ENCODE measurements at regions not wholly inside any gene's neighbourhood (a gene's known extent, or its start where the extent isn't known, plus 50 kb on each side); places are given as distances from the start of the nearest gene placed in this dataset.

DNA sequence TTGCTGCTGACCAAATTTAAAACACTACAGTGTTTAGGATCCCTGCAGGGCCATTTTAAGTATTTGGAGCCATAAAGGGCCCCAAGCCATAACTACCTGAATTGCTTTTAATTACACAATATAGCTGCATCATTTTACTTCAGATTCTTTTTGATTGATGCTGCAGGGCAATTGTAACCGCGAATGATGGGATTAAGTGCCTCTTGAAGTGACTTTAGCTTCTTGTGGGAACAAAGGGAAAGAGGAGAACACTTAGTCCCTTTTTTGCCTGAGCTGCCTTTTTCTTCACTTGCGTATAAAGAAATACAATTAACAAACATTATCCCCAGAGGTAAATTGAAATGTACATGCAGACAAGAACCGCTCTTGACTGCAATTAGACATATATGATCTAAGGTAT, 228.5 kb downstream of the ZIC5 start:
- TF ChIP-seq, protein P1, sequence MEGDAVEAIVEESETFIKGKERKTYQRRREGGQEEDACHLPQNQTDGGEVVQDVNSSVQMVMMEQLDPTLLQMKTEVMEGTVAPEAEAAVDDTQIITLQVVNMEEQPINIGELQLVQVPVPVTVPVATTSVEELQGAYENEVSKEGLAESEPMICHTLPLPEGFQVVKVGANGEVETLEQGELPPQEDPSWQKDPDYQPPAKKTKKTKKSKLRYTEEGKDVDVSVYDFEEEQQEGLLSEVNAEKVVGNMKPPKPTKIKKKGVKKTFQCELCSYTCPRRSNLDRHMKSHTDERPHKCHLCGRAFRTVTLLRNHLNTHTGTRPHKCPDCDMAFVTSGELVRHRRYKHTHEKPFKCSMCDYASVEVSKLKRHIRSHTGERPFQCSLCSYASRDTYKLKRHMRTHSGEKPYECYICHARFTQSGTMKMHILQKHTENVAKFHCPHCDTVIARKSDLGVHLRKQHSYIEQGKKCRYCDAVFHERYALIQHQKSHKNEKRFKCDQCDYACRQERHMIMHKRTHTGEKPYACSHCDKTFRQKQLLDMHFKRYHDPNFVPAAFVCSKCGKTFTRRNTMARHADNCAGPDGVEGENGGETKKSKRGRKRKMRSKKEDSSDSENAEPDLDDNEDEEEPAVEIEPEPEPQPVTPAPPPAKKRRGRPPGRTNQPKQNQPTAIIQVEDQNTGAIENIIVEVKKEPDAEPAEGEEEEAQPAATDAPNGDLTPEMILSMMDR (IDR thresholded peaks at IDR 0.05), result no peak
- no peak for TF ChIP-seq POLR2A (IDR thresholded peaks at IDR 0.05)
